Nephron (organoid): ENCODE measurements at regions not wholly inside any gene's neighbourhood (a gene's known extent, or its start where the extent isn't known, plus 50 kb on each side); places are given as distances from the start of the nearest gene placed in this dataset.

Experiments used
- H3K27ac Mint-ChIP-seq, 3 experiments: 2 replicates each; pipeline ENCODE4 v1.8.0; 2020; ENCODE audit warnings: mixed read lengths in 3 of 3, mild to moderate bottlenecking in 2 of 3, moderate library complexity in 1 of 3
- H3K27me3 Mint-ChIP-seq: 2 replicates; pipeline ENCODE4 v1.8.0; 2021; ENCODE audit warnings: low read depth, mild to moderate bottlenecking, moderate library complexity, mixed read lengths
- H3K36me3 Mint-ChIP-seq: 2 replicates; pipeline ENCODE4 v1.8.0; 2020; ENCODE audit warnings: low read depth, mixed read lengths
- H3K4me1 Mint-ChIP-seq: 2 replicates; pipeline ENCODE4 v1.8.0; 2020; ENCODE audit warnings: mixed read lengths
- H3K4me3 Mint-ChIP-seq, 3 experiments: 2 replicates each; pipeline ENCODE4 v1.8.0; 2020; ENCODE audit warnings: mild to moderate bottlenecking in 3 of 3, mixed read lengths in 3 of 3, moderate library complexity in 2 of 3
- H3K9me3 Mint-ChIP-seq: 2 replicates; pipeline ENCODE4 v1.8.0; 2020; ENCODE audit warnings: mixed read lengths
- TF ChIP-seq, protein P1 (sequence below), 3 experiments: fragments of 200-600 bp; sonication (generic); IDR thresholded peaks; one replicate each; pipeline ENCODE4 v1.5.0; 2021; ENCODE audit warnings: antibody characterized with exemption in 3 of 3; ENCODE audit not compliant: unreplicated experiment in 3 of 3

DNA sequence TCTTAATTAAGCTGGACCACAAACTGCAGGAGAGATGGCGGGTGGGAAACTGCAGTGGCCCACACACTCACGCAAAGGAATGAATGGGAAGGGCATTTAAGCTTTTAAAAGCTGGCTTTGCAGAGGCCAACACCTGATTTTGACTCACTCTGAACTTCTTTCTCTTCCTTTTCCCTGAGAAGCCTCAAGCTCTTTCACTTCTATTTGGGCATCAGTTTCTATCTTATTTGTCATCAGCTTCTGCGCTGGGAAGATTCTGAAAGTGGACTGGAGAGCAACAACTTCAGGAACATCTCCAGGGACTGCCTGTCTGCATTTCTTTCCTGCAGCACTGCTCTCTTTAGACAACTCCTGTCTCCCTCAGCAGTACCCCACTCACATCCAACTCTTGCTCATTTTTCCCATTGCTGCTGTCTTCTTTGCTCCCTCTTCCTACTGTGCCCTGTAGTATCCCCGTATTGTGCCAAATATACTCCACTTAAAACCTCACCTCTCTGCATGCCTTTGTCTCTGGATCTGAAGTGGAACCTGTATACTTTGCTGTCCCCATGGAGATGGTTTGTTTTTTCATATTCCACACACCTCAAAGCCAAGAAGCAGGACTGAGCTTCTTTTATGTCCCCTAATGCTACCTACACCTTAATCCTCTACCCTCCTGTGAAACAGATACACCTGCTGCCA is 143.3 kb upstream of the JUN start:
- Mint-ChIP-seq H3K9me3 (no peaks in the 10 kb centered on the region), H3K4me1 (peaks cover 23% of the 10 kb centered on the region), H3K4me3 (no peak overlapping the region), H3K36me3 (no peaks in the 10 kb centered on the region), H3K27ac (no peak overlapping the region), H3K27me3 (peaks cover 12% of the 10 kb centered on the region)
- TF ChIP-seq, protein P1, sequence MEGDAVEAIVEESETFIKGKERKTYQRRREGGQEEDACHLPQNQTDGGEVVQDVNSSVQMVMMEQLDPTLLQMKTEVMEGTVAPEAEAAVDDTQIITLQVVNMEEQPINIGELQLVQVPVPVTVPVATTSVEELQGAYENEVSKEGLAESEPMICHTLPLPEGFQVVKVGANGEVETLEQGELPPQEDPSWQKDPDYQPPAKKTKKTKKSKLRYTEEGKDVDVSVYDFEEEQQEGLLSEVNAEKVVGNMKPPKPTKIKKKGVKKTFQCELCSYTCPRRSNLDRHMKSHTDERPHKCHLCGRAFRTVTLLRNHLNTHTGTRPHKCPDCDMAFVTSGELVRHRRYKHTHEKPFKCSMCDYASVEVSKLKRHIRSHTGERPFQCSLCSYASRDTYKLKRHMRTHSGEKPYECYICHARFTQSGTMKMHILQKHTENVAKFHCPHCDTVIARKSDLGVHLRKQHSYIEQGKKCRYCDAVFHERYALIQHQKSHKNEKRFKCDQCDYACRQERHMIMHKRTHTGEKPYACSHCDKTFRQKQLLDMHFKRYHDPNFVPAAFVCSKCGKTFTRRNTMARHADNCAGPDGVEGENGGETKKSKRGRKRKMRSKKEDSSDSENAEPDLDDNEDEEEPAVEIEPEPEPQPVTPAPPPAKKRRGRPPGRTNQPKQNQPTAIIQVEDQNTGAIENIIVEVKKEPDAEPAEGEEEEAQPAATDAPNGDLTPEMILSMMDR (IDR thresholded peaks at IDR 0.05; ENCODE audit: unreplicated experiment in 3 of 3): no peak

DNA sequence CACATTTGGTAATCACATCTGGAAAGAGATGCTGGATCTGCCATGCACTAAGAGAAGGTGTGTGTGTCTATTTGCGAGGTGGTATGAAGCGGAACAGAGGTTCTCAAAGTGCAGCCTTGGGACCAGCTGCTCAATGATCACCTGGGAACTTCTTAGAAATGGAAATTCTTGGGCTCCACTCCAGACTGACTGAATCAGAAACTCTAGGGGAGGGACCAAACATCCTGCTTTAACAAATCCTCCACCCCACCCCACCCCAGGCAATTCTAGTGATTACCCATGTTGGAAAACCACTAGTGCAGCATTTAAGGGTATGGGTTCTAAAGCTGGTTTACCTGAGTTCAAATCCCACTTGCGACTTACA is 143.9 kb upstream of the JUN start:
- peaks cover 18% of the 10 kb centered on the region for H3K4me1 Mint-ChIP-seq
- H3K27me3 Mint-ChIP-seq: peaks cover 12% of the 10 kb centered on the region
- TF ChIP-seq, protein P1 (IDR thresholded peaks at IDR 0.05; ENCODE audit: unreplicated experiment in 3 of 3): no peak
- H3K36me3 Mint-ChIP-seq: no peaks in the 10 kb centered on the region
- H3K27ac Mint-ChIP-seq: no peak overlapping the region
- no peaks in the 10 kb centered on the region for H3K9me3 Mint-ChIP-seq
- H3K4me3 Mint-ChIP-seq: no peak overlapping the region

DNA sequence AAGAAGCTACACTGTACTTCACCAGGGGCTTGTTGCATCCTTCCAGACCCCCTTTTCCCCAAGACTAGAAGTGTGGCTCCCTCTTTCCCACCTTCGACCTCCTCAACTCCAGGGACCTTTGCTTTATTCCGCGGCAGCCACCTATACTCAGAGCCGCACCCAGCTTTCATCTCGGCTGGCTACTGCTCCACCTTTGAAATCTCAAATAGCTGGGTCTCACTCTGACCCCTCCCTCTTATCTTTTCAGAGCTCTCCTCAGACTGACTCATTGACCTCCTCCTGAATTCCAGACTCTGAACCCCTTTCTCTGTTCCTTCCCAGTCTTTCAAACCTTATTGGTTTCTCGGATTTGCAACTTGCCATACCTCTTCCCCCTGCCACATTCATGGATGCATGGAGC is 144.7 kb upstream of the JUN start:
- no peak overlapping the region for H3K4me3 Mint-ChIP-seq
- no peak overlapping the region for H3K27ac Mint-ChIP-seq
- H3K4me1 Mint-ChIP-seq: peaks cover 21% of the 10 kb centered on the region
- no peaks in the 10 kb centered on the region for H3K9me3 Mint-ChIP-seq
- peaks cover 12% of the 10 kb centered on the region for H3K27me3 Mint-ChIP-seq
- TF ChIP-seq, protein P1 (IDR thresholded peaks at IDR 0.05; ENCODE audit: unreplicated experiment in 3 of 3): no peak
- no peaks in the 10 kb centered on the region for H3K36me3 Mint-ChIP-seq

DNA sequence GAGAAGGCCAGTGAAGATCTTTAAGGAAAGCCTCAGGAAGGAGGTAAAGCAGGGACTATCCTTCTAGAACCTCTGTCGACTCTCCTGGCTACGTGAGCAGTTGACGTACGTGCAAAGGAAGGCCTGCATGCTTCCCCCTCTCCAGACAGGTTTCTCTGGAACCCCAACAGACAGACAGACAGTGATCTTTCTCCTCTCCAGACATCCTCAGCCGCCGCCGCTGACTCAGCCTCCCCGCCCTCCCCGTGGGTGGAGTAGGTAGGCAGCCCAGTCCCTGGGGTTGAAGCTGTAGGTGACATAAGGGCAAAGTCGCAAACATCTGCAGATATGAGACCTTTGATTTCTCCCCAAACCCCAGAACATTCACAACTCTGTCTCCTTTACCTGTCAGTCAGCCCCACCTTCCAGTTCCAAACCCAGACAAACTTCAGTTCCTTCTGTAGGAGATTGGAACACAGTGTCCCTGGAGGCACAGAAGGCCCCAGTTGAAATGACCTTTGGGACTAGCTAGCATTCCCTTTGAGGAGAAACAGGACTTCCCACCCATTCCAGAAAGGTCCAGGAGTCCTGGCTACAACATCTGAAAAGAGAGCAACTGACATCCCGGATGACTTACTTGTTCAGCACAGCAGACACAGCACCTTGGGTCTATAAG is 146.0 kb upstream of the JUN start:
- TF ChIP-seq, protein P1 (IDR thresholded peaks at IDR 0.05; ENCODE audit: unreplicated experiment in 3 of 3): no peak
- no peak overlapping the region for H3K4me3 Mint-ChIP-seq
- H3K4me1 Mint-ChIP-seq: peaks cover 22% of the 10 kb centered on the region
- peaks cover 16% of the 10 kb centered on the region for H3K27me3 Mint-ChIP-seq
- no peaks in the 10 kb centered on the region for H3K36me3 Mint-ChIP-seq
- no peak overlapping the region for H3K27ac Mint-ChIP-seq
- H3K9me3 Mint-ChIP-seq: no peaks in the 10 kb centered on the region

DNA sequence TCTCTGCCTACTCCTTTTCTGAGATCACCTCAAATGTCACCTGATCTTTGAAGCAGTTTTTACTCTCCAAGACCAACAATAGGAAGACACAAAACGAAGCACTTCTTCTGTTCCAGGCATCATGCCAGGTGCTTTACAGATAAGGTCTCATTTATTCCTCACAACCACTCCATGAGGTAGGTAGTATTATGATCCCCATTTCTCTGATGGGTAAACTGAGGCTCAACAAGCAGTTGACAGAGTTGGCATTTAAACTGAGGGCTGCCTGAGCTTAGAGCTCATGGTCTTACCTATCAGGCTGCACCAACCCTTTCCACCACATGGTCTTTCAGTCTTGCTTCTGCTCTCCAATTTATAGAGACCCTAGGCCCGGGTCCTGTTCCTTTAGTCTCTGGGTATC is 147.2 kb upstream of the JUN start:
- Mint-ChIP-seq H3K9me3 (no peaks in the 10 kb centered on the region), H3K27ac (no peak overlapping the region), H3K4me1 (peaks cover 20% of the 10 kb centered on the region), H3K36me3 (no peaks in the 10 kb centered on the region), H3K27me3 (peaks cover 16% of the 10 kb centered on the region), H3K4me3 (no peak overlapping the region)
- TF ChIP-seq, protein P1 (IDR thresholded peaks at IDR 0.05; ENCODE audit: unreplicated experiment in 3 of 3): no peak

DNA sequence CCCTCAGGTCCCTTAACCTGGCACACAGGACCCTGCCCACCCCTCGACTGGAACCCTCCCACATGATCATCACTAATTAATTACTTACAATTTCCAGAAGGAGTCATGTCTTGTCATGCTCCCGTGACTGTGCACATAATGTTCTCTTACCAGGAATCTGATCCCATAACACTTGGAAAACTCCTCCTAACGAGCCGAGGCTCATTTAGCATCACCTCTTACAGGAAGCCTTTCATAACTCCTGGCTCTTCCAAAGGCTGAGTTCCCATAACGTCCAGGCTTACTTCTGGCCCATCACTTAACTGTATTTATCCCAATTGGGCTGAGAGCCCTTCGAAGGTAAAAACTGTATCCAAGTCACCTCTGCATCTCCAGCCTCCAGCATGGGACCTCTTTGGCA is 147.9 kb upstream of the JUN start:
- peaks cover 15% of the 10 kb centered on the region for H3K4me1 Mint-ChIP-seq
- no peaks in the 10 kb centered on the region for H3K9me3 Mint-ChIP-seq
- no peak overlapping the region for H3K27ac Mint-ChIP-seq
- H3K27me3 Mint-ChIP-seq: peaks cover 16% of the 10 kb centered on the region
- TF ChIP-seq, protein P1 (IDR thresholded peaks at IDR 0.05; ENCODE audit: unreplicated experiment in 3 of 3): no peak
- H3K4me3 Mint-ChIP-seq: no peak overlapping the region
- no peaks in the 10 kb centered on the region for H3K36me3 Mint-ChIP-seq
